Esophagus muscularis mucosa (tissue), 4 donors: ENCODE measurements at regions not wholly inside any gene's neighbourhood (a gene's known extent, or its start where the extent isn't known, plus 50 kb on each side); places are given as distances from the start of the nearest gene placed in this dataset.

Source experiments
- DNase-seq: peaks from one replicate; pipeline ENCODE4 v3.0.0-alpha.2; 2017; ENCODE audit errors: extremely low spot score
- H3K27ac ChIP-seq, 4 donors: fragments of 200-600 bp; sonication (generic); replicated peaks in 1 of 4; 1 replicate in 3 of 4; 2 replicates in 1 of 4; pipeline ENCODE4 v1.5.1; 2016 to 2019; ENCODE audit warnings: mild to moderate bottlenecking in 1 of 4
- H3K27me3 ChIP-seq, 4 donors: fragments of 200-600 bp; sonication (generic); one replicate each; pipeline versions ENCODE4 v1.5.1 to v1.6.0; 2016 to 2019
- H3K36me3 ChIP-seq, 4 donors: fragments of 200-600 bp; sonication (generic); one replicate each; pipeline ENCODE4 v1.5.1; 2016 to 2019
- H3K4me1 ChIP-seq, 4 donors: fragments of 200-600 bp; sonication (generic); one replicate each; pipeline ENCODE4 v1.5.1; 2016 to 2019
- H3K4me3 ChIP-seq, 4 donors: fragments of 200-600 bp; sonication (generic); 1 replicate in 2 of 4; 2 replicates in 2 of 4; pipeline ENCODE4 v1.5.1; 2016 to 2019; ENCODE audit warnings: mild to moderate bottlenecking in 4 of 4, moderate library complexity in 1 of 4
- H3K9me3 ChIP-seq, 4 donors: fragments of 200-600 bp; sonication (generic); 1 replicate in 3 of 4; 2 replicates in 1 of 4; pipeline ENCODE4 v1.5.1; 2016 to 2019
- CTCF ChIP-seq, 3 experiments: fragments of 200-600 bp in 2 of 3; fragments of 450-650 bp in 1 of 3; sonication (generic) in 2 of 3; IDR thresholded peaks; one replicate each; pipeline ENCODE4 v1.5.1; 2017 to 2019; ENCODE audit warnings: antibody characterized with exemption in 3 of 3, mild to moderate bottlenecking in 2 of 3, moderate library complexity in 1 of 3
- EP300 ChIP-seq: sonication (generic); formaldehyde crosslinking; IDR thresholded peaks from one replicate; pipeline ENCODE4 v1.6.1; 2017; ENCODE audit warnings: antibody characterized with exemption
- POLR2A ChIP-seq: fragments of 450-650 bp; IDR thresholded peaks from one replicate; pipeline ENCODE4 v1.6.1; 2017; ENCODE audit warnings: antibody characterized with exemption, moderate library complexity, mild to moderate bottlenecking, low read depth
- POLR2AphosphoS5 ChIP-seq, 2 donors: sonication (generic); formaldehyde crosslinking; IDR thresholded peaks; one replicate each; pipeline ENCODE4 v1.6.1; 2017; ENCODE audit warnings: antibody characterized with exemption in 2 of 2
- whole genome bisulfite sequencing: methylation state at CpG from one replicate; pipeline ENCODE4 v1.1.5; 2018; 5-methylcytosine and 5-hydroxymethylcytosine counted together
- intact Hi-C: fragments of 100-400 bp; cut with DNase I; formaldehyde crosslinking; loops from one replicate; pipeline ENCODE4 v1.15.1; 2023

GRCh38 chr10:78381107-78381506 is 347.4 kb downstream of the RPS24 start:
- H3K4me1 ChIP-seq: peaks cover 0 to 9% (median 5%) of the 10 kb centered on the region in 4 donors
- H3K4me3 ChIP-seq: no peak overlapping the region
- no peaks in the 10 kb centered on the region for H3K27me3 ChIP-seq
- TF ChIP-seq CTCF (IDR thresholded peaks at IDR 0.05): no peak
- TF ChIP-seq POLR2A: no peak
- TF ChIP-seq EP300: no peak
- TF ChIP-seq POLR2AphosphoS5 (IDR thresholded peaks at IDR 0.05): no peak
- peaks cover 0 to 7% (median 6%) of the 10 kb centered on the region in 4 donors for H3K9me3 ChIP-seq
- no peak for DNase-seq
- intact Hi-C loops: no loop called here
- H3K27ac ChIP-seq: no peak overlapping the region
- 79% methylated on average over 19 of the region's 19 CpGs for WGBS
- no peaks in the 10 kb centered on the region for H3K36me3 ChIP-seq

- no peaks in the 10 kb centered on the region for H3K36me3 ChIP-seq
- no peak overlapping the region for H3K27ac ChIP-seq
- WGBS: 89% methylated on average over 5 of the region's 5 CpGs
- no peaks in the 10 kb centered on the region for H3K27me3 ChIP-seq
- peaks cover 0 to 7% (median 6%) of the 10 kb centered on the region in 4 donors for H3K9me3 ChIP-seq
- TF ChIP-seq EP300: no peak
- DNase-seq: no peak
- H3K4me3 ChIP-seq: no peak overlapping the region
- intact Hi-C loops: no loop called here
- peaks cover 0 to 9% (median 4%) of the 10 kb centered on the region in 4 donors for H3K4me1 ChIP-seq
Observed at GRCh38 chr10:78382047-78382446, 348.4 kb downstream of the RPS24 start.

DNA sequence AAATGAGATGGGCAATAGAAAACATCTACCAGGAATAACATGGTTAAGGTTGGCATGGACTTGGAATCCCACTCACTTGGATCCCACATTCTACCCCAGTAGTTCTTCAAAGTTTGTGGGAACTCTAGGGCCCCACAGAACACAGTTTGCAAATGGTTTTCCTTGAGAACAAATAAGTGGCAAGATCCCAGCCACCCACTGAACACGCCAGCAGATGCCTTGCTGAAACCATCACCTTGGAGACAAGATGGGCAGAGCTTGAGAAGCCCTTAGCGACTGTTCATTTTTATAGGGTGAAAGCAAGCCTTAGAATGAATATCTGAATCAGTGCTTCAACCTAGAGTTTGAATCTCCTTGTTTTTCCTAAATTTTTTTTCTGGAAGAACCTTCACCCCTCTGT is 349.1 kb downstream of the RPS24 start:
- Histone ChIP-seq H3K36me3 (no peaks in the 10 kb centered on the region), H3K27me3 (no peaks in the 10 kb centered on the region), H3K27ac (no peak overlapping the region), H3K9me3 (peaks cover 0 to 7% (median 6%) of the 10 kb centered on the region in 4 donors), H3K4me3 (no peak overlapping the region), H3K4me1 (peaks cover 0 to 3% (median 0%) of the 10 kb centered on the region in 4 donors)
- no peak for TF ChIP-seq POLR2A
- no peak for TF ChIP-seq CTCF (IDR thresholded peaks at IDR 0.05)
- no peak for TF ChIP-seq EP300
- TF ChIP-seq POLR2AphosphoS5 (IDR thresholded peaks at IDR 0.05): no peak
- 100% methylated on average over 2 of the region's 2 CpGs for WGBS
- DNase-seq: no peak
- intact Hi-C loops: no loop called here

- no peak for TF ChIP-seq CTCF (IDR thresholded peaks at IDR 0.05)
- no peak for TF ChIP-seq POLR2AphosphoS5 (IDR thresholded peaks at IDR 0.05)
- TF ChIP-seq POLR2A: no peak
- intact Hi-C loops: no loop called here
- no peak for DNase-seq
- H3K4me1 ChIP-seq: peaks cover 0 to 3% (median 0%) of the 10 kb centered on the region in 4 donors
- no peaks in the 10 kb centered on the region for H3K36me3 ChIP-seq
- no peak overlapping the region for H3K27ac ChIP-seq
- H3K9me3 ChIP-seq: peaks cover 0 to 7% (median 6%) of the 10 kb centered on the region in 4 donors
- 92% methylated on average over 2 of the region's 2 CpGs for WGBS
- no peaks in the 10 kb centered on the region for H3K27me3 ChIP-seq
- no peak overlapping the region for H3K4me3 ChIP-seq
Observed at GRCh38 chr10:78383378-78384048, 349.9 kb downstream of the RPS24 start.

DNA sequence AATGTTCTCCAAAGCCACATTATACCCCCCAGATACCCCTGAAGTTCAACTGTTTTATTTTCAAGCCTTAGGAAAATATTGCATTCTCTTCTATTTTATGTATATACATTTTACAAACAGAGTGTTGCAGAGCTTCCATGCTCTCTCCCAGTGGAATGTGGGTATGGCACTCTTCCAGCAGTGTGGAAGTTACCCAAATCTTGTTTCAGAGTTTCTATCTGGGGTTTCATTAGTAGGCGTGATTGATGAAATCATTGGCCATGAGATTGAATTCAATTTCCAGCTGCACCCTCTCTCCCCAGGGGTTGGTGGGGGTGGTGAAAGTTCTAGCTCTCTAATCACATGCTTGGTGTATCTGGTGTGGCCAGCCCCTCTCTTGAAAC is 350.4 kb downstream of the RPS24 start:
- Histone ChIP-seq H3K27me3 (no peaks in the 10 kb centered on the region), H3K9me3 (peaks cover 0 to 6% (median 5%) of the 10 kb centered on the region in 4 donors), H3K36me3 (no peaks in the 10 kb centered on the region), H3K4me1 (peaks cover 0 to 3% (median 0%) of the 10 kb centered on the region in 4 donors), H3K27ac (no peak overlapping the region), H3K4me3 (no peak overlapping the region)
- intact Hi-C loops: no loop called here
- 78% methylated on average over 1 of the region's 1 CpG for WGBS
- TF ChIP-seq POLR2A (no peak), POLR2AphosphoS5 (IDR thresholded peaks at IDR 0.05) (no peak), CTCF (IDR thresholded peaks at IDR 0.05) (no peak), EP300 (no peak)
- DNase-seq: no peak
